ENCODE measurements at regions not wholly inside any gene's neighbourhood (a gene's known extent, or its start where the extent isn't known, plus 50 kb on each side); places are given as distances from the start of the nearest gene placed in this dataset.

- peaks cover 1% of the 10 kb centered on the region; the same call in 1 of the 2 replicates for H3K27me3 Mint-ChIP-seq (ENCODE audit: low read depth)
- Histone ChIP-seq H3K14ac (ENCODE audit: insufficient read depth, low read length) (no peak overlapping the region), H3K79me2 (ENCODE audit: insufficient read depth, low read length) (no peaks in the 10 kb centered on the region), H3K4me2 (ENCODE audit: insufficient read depth, insufficient read length, low read length) (no peak overlapping the region), H2AK5ac (ENCODE audit: insufficient read length, low read length) (no peak overlapping the region), H2BK120ac (ENCODE audit: low read depth, low read length, poor library complexity, severe bottlenecking) (no peak overlapping the region), H3K27me3 (ENCODE audit: insufficient read depth, low read length) (no peaks in the 10 kb centered on the region), H4K20me1 (ENCODE audit: control insufficient read depth, insufficient read depth, insufficient read length) (no peaks in the 10 kb centered on the region), H3K27ac (ENCODE audit: insufficient read length, low read depth, low read length) (no peak overlapping the region), H3K4ac (ENCODE audit: low read depth, low read length) (no peak overlapping the region), H2BK15ac (ENCODE audit: low read depth, low read length) (no peak overlapping the region), H3K18ac (ENCODE audit: insufficient read length, low read depth, low read length) (no peak overlapping the region), H3K23me2 (ENCODE audit: insufficient read length, low read depth, low read length, poor library complexity, severe bottlenecking) (no peaks in the 10 kb centered on the region), H2AFZ (ENCODE audit: low read length) (no peak overlapping the region), H2BK12ac (ENCODE audit: insufficient read length, low read depth, low read length) (no peak overlapping the region), H3K4me1 (ENCODE audit: insufficient read depth, low read length) (peaks cover 2% of the 10 kb centered on the region; the same call in 1 of the 2 replicates), H2BK5ac (ENCODE audit: insufficient read length, low read length) (no peak overlapping the region), H4K8ac (replicated peaks; ENCODE audit: insufficient read length, low read depth, low read length) (no peak overlapping the region), H4K91ac (ENCODE audit: insufficient read length, low read depth, low read length) (no peak overlapping the region), H3K9ac (ENCODE audit: extremely low read depth, insufficient read length, low read length) (no peak overlapping the region), H4K5ac (ENCODE audit: insufficient read length, low read depth, low read length) (no peak overlapping the region), H3K23ac (ENCODE audit: insufficient read length, low read depth, low read length) (no peak overlapping the region), H3K9me3 (ENCODE audit: control insufficient read depth, low read depth, low read length) (no peaks in the 10 kb centered on the region), H2BK20ac (ENCODE audit: low read depth, low read length, poor library complexity, severe bottlenecking) (no peak overlapping the region), H3K79me1 (ENCODE audit: insufficient read depth, low read depth, low read length, poor library complexity, severe bottlenecking) (no peaks in the 10 kb centered on the region), H3T11ph (ENCODE audit: low read length) (no peak overlapping the region), H3K56ac (ENCODE audit: insufficient read length, low read depth, low read length) (no peak overlapping the region)
- no peak overlapping the region for H3K4me3 Mint-ChIP-seq
- DNase-seq = no peak
- peaks cover 8 to 9% of the 10 kb centered on the region in 2 experiments for H3K4me1 Mint-ChIP-seq
- TF ChIP-seq, protein P1, sequence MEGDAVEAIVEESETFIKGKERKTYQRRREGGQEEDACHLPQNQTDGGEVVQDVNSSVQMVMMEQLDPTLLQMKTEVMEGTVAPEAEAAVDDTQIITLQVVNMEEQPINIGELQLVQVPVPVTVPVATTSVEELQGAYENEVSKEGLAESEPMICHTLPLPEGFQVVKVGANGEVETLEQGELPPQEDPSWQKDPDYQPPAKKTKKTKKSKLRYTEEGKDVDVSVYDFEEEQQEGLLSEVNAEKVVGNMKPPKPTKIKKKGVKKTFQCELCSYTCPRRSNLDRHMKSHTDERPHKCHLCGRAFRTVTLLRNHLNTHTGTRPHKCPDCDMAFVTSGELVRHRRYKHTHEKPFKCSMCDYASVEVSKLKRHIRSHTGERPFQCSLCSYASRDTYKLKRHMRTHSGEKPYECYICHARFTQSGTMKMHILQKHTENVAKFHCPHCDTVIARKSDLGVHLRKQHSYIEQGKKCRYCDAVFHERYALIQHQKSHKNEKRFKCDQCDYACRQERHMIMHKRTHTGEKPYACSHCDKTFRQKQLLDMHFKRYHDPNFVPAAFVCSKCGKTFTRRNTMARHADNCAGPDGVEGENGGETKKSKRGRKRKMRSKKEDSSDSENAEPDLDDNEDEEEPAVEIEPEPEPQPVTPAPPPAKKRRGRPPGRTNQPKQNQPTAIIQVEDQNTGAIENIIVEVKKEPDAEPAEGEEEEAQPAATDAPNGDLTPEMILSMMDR (conservative IDR thresholded peaks at IDR 0.05) = no peak
- no peak overlapping the region for H3K27ac Mint-ChIP-seq
- H3K36me3 Mint-ChIP-seq (ENCODE audit: insufficient read depth in 1 of 3, low read depth in 3 of 3) = no peaks in the 10 kb centered on the region; a peak in 1 of 7 replicates
- no CpG with 5 or more reads among the region's 2 CpGs for WGBS (ENCODE audit: extremely low coverage, insufficient read length, low lambda C conversion rate)
- no peaks in the 10 kb centered on the region for H3K9me3 Mint-ChIP-seq
These were observed 95.5 kb downstream of the QRSL1 start for GRCh38 chr6:106724848-106725247.

All from H9 (cell line).